ENCODE measurements at regions not wholly inside any gene's neighbourhood (a gene's known extent, or its start where the extent isn't known, plus 50 kb on each side); places are given as distances from the start of the nearest gene placed in this dataset.
A peak's percentile ranks its signal among the peaks of the same experiment; 100 is the strongest.

- no peak for DNase-seq (ENCODE audit: low read depth)
- no peak for TF ChIP-seq CTCF (IDR thresholded peaks at IDR 0.05; ENCODE audit: low read length, missing control alignments)
- H3K4me3 ChIP-seq (replicated peaks; ENCODE audit: low read depth, low read length): no peak overlapping the region
These were observed 218.9 kb upstream of the COPS8 start for GRCh38 chr2:236866542-236867340.

GRCh38 chr2:236867441-236868260 is 218.0 kb upstream of the COPS8 start:
- DNase-seq (ENCODE audit: low read depth): no peak
- no peak for TF ChIP-seq CTCF (IDR thresholded peaks at IDR 0.05; ENCODE audit: low read length, missing control alignments)

GRCh38 chr2:236870370-236870769 is 215.3 kb upstream of the COPS8 start:
- no peak overlapping the region for H3K4me3 ChIP-seq (replicated peaks; ENCODE audit: low read depth, low read length)
- TF ChIP-seq CTCF (IDR thresholded peaks at IDR 0.05; ENCODE audit: low read length, missing control alignments): no peak
- DNase-seq (ENCODE audit: low read depth): peak; percentile 16

More at GRCh38 chr2:236867441-236868260, 218.0 kb upstream of the COPS8 start:
- H3K4me3 ChIP-seq (replicated peaks; ENCODE audit: low read depth, low read length): no peak overlapping the region

GRCh38 chr2:236871500-236872001 is 214.1 kb upstream of the COPS8 start:
- TF ChIP-seq CTCF (IDR thresholded peaks at IDR 0.05; ENCODE audit: low read length, missing control alignments): no peak
- DNase-seq (ENCODE audit: low read depth): peak; percentile 98

DNA sequence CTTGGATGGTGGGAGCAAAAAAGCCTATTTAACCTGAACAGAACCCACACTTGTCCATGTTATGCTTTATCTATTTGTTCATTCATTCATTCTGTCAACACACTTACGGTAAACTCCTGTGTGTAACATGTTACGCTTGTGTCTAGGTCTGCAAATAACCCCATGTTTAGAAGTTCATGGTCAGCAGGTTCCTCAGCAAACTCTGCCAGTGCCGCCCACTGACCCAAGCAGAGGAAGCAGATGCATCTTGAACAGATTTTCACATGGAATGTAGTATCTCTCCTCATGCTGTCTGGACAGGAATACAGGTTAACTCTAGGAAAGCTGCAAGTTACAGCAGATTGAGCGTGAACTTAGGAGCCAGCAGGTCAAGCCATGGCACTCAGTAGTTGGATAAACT is 213.7 kb upstream of the COPS8 start:
- DNase-seq (ENCODE audit: low read depth): no peak
- no peak for TF ChIP-seq CTCF (IDR thresholded peaks at IDR 0.05; ENCODE audit: low read length, missing control alignments)
- no peak overlapping the region for H3K4me3 ChIP-seq (replicated peaks; ENCODE audit: low read depth, low read length)

More at GRCh38 chr2:236871500-236872001, 214.1 kb upstream of the COPS8 start:
- no peak overlapping the region for H3K4me3 ChIP-seq (replicated peaks; ENCODE audit: low read depth, low read length)

DNA sequence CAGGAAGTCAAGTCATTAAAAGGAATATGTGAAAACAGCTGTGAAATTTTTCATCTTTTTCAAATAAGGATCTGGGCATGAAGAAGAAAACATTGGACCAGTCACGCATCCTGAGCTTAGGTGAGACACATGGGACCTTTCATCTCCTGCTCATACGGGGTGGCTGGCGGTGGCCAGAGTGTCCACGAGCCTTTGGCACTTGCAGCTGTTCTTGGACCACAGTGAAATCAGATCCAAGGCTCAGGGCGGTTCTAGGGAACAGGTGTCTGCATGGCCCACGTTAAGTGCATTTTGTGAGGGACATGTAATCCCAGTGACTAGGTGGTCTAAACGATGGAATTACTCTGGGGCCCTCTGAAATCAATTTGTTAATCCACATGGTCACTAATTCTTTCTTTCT is 212.7 kb upstream of the COPS8 start:
- no peak for TF ChIP-seq CTCF (IDR thresholded peaks at IDR 0.05; ENCODE audit: low read length, missing control alignments)
- H3K4me3 ChIP-seq (replicated peaks; ENCODE audit: low read depth, low read length): no peak overlapping the region
- no peak for DNase-seq (ENCODE audit: low read depth)

Measured in fibroblast of pulmonary artery (primary cell).